ENCODE measurements at regions not wholly inside any gene's neighbourhood (a gene's known extent, or its start where the extent isn't known, plus 50 kb on each side); places are given as distances from the start of the nearest gene placed in this dataset.

DNA sequence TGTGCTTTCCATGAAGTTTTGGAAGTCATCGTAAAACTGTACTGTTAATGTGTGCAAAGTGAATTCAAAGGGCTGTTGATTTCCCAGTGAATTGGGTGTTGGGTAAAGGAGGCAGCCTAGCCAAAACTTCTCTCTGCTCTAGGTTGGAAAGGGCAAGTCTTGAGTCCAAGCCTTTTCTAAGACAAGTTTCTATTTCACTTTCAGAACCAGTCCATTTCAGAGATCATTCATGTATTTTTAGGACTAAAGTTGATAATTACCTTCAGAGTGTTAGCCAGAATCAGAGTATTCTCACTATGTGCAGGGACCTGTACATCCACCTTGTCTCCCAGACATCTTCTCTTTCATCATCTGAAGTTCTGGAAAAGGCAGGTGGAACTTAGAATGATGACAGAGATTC lies 636.1 kb upstream of the KLHL29 start:
- H3K4me3 Mint-ChIP-seq: no peak overlapping the region
- H3K9me3 Mint-ChIP-seq: no peaks in the 10 kb centered on the region
- no peak for DNase-seq (ENCODE audit: low read depth, low spot score)
- TF ChIP-seq, protein P1, sequence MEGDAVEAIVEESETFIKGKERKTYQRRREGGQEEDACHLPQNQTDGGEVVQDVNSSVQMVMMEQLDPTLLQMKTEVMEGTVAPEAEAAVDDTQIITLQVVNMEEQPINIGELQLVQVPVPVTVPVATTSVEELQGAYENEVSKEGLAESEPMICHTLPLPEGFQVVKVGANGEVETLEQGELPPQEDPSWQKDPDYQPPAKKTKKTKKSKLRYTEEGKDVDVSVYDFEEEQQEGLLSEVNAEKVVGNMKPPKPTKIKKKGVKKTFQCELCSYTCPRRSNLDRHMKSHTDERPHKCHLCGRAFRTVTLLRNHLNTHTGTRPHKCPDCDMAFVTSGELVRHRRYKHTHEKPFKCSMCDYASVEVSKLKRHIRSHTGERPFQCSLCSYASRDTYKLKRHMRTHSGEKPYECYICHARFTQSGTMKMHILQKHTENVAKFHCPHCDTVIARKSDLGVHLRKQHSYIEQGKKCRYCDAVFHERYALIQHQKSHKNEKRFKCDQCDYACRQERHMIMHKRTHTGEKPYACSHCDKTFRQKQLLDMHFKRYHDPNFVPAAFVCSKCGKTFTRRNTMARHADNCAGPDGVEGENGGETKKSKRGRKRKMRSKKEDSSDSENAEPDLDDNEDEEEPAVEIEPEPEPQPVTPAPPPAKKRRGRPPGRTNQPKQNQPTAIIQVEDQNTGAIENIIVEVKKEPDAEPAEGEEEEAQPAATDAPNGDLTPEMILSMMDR (conservative IDR thresholded peaks at IDR 0.05): no peak
- no peaks in the 10 kb centered on the region for H3K27me3 Mint-ChIP-seq (ENCODE audit: low read depth)
- H3K36me3 Mint-ChIP-seq (ENCODE audit: low read depth): no peaks in the 10 kb centered on the region
- no peak overlapping the region for H3K27ac Mint-ChIP-seq (ENCODE audit: unreplicated experiment)
- H3K4me1 Mint-ChIP-seq: no peaks in the 10 kb centered on the region

DNA sequence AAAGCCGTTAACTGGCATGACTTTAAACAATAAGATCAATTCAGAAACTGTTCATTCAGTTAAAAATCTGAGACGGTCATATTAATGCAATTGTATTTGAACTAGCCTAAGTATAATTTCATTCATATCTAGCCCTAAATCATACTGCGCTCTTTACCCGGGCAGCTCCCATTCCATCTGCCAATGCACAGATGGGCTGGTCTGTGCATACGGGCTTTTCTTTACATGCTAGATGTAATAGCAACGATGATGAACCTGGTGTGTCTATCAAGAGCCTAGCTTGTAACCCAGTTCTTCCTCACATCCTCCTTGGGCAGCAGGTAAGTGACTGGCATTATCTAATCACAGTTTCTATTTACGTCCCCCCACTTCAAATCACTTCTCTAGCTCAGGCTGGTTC lies 631.5 kb upstream of the KLHL29 start:
- Mint-ChIP-seq H3K4me3 (no peak overlapping the region), H3K27me3 (ENCODE audit: low read depth) (no peaks in the 10 kb centered on the region), H3K9me3 (peaks cover 9% of the 10 kb centered on the region), H3K4me1 (no peaks in the 10 kb centered on the region), H3K27ac (ENCODE audit: unreplicated experiment) (no peak overlapping the region), H3K36me3 (ENCODE audit: low read depth) (no peaks in the 10 kb centered on the region)
- TF ChIP-seq, protein P1 (conservative IDR thresholded peaks at IDR 0.05): no peak
- no peak for DNase-seq (ENCODE audit: low read depth, low spot score)

DNA sequence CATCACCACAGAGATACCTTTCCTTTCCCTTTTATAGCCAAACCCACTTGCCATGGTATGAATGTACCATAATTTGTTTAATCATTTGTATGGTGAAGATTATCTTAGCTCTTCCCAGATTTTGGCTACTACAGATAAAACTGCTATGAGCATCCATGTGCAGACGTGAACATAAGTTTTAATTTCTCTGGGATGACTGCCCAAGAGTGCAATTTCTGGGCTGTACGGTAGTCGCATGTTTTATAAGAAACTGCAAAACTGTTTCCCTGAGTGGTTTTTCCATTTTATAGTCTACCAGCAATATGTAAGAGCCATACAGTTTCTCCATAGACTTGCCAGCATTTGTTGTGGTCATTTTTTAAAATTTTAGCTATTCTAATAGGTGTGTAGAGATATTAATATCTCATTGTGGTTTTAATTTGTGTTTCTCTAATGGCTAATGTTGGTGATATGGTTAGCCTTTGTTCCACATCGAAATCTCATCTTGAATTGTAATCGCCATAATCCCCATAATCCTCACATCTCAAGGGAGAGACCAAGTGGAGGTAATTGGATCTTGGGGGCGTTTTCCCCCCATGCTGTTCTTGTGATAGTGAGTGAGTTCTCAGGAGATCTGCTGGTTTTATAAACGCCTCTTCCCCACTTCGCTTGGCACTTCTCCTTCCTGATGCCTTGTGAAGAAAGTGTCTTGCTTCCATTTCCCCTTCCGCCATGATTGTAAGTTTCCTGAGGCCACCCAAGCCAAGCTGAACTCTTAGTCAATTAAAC lies 628.5 kb upstream of the KLHL29 start:
- no peak for DNase-seq (ENCODE audit: low read depth, low spot score)
- Mint-ChIP-seq H3K27ac (ENCODE audit: unreplicated experiment) (no peak overlapping the region), H3K4me1 (no peaks in the 10 kb centered on the region), H3K36me3 (ENCODE audit: low read depth) (no peaks in the 10 kb centered on the region), H3K27me3 (ENCODE audit: low read depth) (no peaks in the 10 kb centered on the region), H3K9me3 (peaks cover 10% of the 10 kb centered on the region), H3K4me3 (no peak overlapping the region)
- TF ChIP-seq, protein P1 (conservative IDR thresholded peaks at IDR 0.05): no peak

DNA sequence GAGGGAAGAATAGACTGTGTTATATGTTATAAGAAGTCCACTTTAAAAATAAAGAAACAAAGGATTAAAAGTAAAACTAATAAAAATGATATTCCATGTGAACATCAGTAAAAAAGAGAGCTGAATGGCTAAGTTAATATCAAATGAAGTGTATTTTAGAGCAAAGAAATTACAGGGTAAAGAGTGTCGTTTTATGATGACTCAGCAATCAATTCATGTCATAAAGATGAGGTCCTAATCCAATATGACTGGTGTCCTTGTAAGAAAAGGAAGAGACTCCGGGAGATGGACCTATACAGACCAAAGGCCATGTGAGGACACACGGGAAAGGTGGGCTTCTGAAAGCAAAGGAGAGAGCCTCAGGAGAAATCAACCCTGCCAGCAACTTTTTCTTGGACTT lies 615.5 kb upstream of the KLHL29 start:
- no peak overlapping the region for H3K27ac Mint-ChIP-seq (ENCODE audit: unreplicated experiment)

DNA sequence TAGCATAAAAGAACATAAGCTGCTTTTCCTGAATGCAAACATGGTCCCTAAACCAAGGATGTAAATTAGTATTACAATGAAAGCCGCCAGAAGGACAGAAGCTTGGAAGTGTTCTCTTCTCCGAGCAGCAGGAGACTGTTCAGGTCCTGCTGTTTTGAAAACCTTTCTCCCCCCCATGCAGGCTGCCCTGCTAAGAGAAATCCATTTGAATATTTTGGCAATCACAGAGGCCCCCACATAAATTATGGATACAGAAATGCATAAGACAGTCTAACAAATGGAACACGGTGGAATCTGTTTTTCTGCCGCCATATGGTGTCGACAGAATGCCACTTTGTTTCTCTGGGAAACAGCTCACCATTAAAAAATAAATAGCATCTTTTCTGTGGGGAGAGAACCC lies 600.4 kb upstream of the KLHL29 start:
- no peaks in the 10 kb centered on the region for H3K27me3 Mint-ChIP-seq (ENCODE audit: low read depth)
- no peak for DNase-seq (ENCODE audit: low read depth, low spot score)
- no peak overlapping the region for H3K4me3 Mint-ChIP-seq
- H3K9me3 Mint-ChIP-seq: no peaks in the 10 kb centered on the region
- no peak overlapping the region for H3K27ac Mint-ChIP-seq (ENCODE audit: unreplicated experiment)
- H3K36me3 Mint-ChIP-seq (ENCODE audit: low read depth): no peaks in the 10 kb centered on the region
- TF ChIP-seq, protein P1 (conservative IDR thresholded peaks at IDR 0.05): no peak
- H3K4me1 Mint-ChIP-seq: peaks cover 6% of the 10 kb centered on the region

More for the DNA sequence above, 615.5 kb upstream of the KLHL29 start:
- Mint-ChIP-seq H3K27me3 (ENCODE audit: low read depth) (no peaks in the 10 kb centered on the region), H3K36me3 (ENCODE audit: low read depth) (no peaks in the 10 kb centered on the region), H3K9me3 (peaks cover 6% of the 10 kb centered on the region), H3K4me1 (no peaks in the 10 kb centered on the region), H3K4me3 (no peak overlapping the region)
- TF ChIP-seq, protein P1 (conservative IDR thresholded peaks at IDR 0.05): no peak
- DNase-seq (ENCODE audit: low read depth, low spot score): no peak

Data from neural crest cell (in vitro differentiated cells).